H9 (cell line): ENCODE measurements at regions not wholly inside any gene's neighbourhood (a gene's known extent, or its start where the extent isn't known, plus 50 kb on each side); places are given as distances from the start of the nearest gene placed in this dataset.

Source experiments
- DNase-seq: peaks from one replicate; pipeline ENCODE4 v3.0.0-alpha.2; 2017
- H2AFZ ChIP-seq: one replicate; pipeline ENCODE4 v1.6.1; 2013; ENCODE audit warnings: mild to moderate bottlenecking, low read length, control low read depth, moderate library complexity
- H2AK5ac ChIP-seq: 2 replicates; pipeline ENCODE4 v1.6.1; 2013; ENCODE audit warnings: low read length, control low read depth, mixed read lengths; ENCODE audit not compliant: insufficient read length
- H2BK120ac ChIP-seq: one replicate; pipeline ENCODE4 v1.6.1; 2013; ENCODE audit warnings: low read depth, mild to moderate bottlenecking, low read length, control low read depth, inconsistent platforms; ENCODE audit not compliant: poor library complexity, severe bottlenecking
- H2BK12ac ChIP-seq: 2 replicates; pipeline ENCODE4 v1.6.1; 2013; ENCODE audit warnings: low read length, control low read depth, mixed read lengths, low read depth; ENCODE audit not compliant: insufficient read length
- H2BK15ac ChIP-seq: 2 replicates; pipeline ENCODE4 v1.6.1; 2013; ENCODE audit warnings: low read depth, low read length, control low read depth
- H2BK20ac ChIP-seq: one replicate; pipeline ENCODE4 v1.6.1; 2013; ENCODE audit warnings: low read depth, mild to moderate bottlenecking, low read length, control low read depth, inconsistent platforms; ENCODE audit not compliant: poor library complexity, severe bottlenecking
- H2BK5ac ChIP-seq: 2 replicates; pipeline ENCODE4 v1.6.1; 2013; ENCODE audit warnings: low read length, control low read depth, mixed read lengths; ENCODE audit not compliant: insufficient read length
- H3K14ac ChIP-seq: 2 replicates; pipeline ENCODE4 v1.6.1; 2013; ENCODE audit warnings: low read length, control low read depth; ENCODE audit not compliant: insufficient read depth
- H3K18ac ChIP-seq: 2 replicates; pipeline ENCODE4 v1.6.1; 2013; ENCODE audit warnings: low read depth, mild to moderate bottlenecking, mixed read lengths, low read length, control low read depth; ENCODE audit not compliant: insufficient read length
- H3K23ac ChIP-seq: 2 replicates; pipeline ENCODE4 v1.6.1; 2013; ENCODE audit warnings: low read length, control low read depth, mixed read lengths, low read depth; ENCODE audit not compliant: insufficient read length
- H3K23me2 ChIP-seq: 2 replicates; pipeline ENCODE4 v1.6.1; 2013; ENCODE audit warnings: low read depth, mild to moderate bottlenecking, mixed read lengths, low read length, control low read depth; ENCODE audit not compliant: insufficient read length, poor library complexity, severe bottlenecking
- H3K27ac ChIP-seq: 2 replicates; pipeline ENCODE4 v1.5.1; 2013; ENCODE audit warnings: low read length, control low read depth, mixed read lengths, low read depth; ENCODE audit not compliant: insufficient read length
- H3K27me3 ChIP-seq: 2 replicates; pipeline ENCODE4 v1.6.1; 2013; ENCODE audit warnings: low read length, control low read depth, inconsistent platforms; ENCODE audit not compliant: insufficient read depth
- H3K4ac ChIP-seq: 2 replicates; pipeline ENCODE4 v1.6.1; 2013; ENCODE audit warnings: low read depth, mild to moderate bottlenecking, control low read depth, inconsistent platforms, low read length, moderate library complexity
- H3K4me1 ChIP-seq: 2 replicates; pipeline ENCODE4 v1.6.1; 2013; ENCODE audit warnings: low read length, control low read depth, inconsistent platforms; ENCODE audit not compliant: insufficient read depth
- H3K4me2 ChIP-seq: 2 replicates; pipeline ENCODE4 v1.6.1; 2013; ENCODE audit warnings: low read length, control low read depth, mixed read lengths; ENCODE audit not compliant: insufficient read length, insufficient read depth
- H3K56ac ChIP-seq: 2 replicates; pipeline ENCODE4 v1.6.1; 2013; ENCODE audit warnings: low read depth, mild to moderate bottlenecking, mixed read lengths, low read length, control low read depth; ENCODE audit not compliant: insufficient read length
- H3K79me1 ChIP-seq: 2 replicates; pipeline ENCODE4 v1.6.1; 2013; ENCODE audit warnings: low read depth, mild to moderate bottlenecking, moderate library complexity, low read length, control low read depth, inconsistent platforms; ENCODE audit not compliant: insufficient read depth, poor library complexity, severe bottlenecking
- H3K79me2 ChIP-seq: 2 replicates; pipeline ENCODE4 v1.6.1; 2013; ENCODE audit warnings: low read length, control low read depth, inconsistent platforms; ENCODE audit not compliant: insufficient read depth
- H3K9ac ChIP-seq: 2 replicates; pipeline ENCODE4 v1.6.1; 2013; ENCODE audit warnings: low read length, control low read depth, mixed read lengths; ENCODE audit not compliant: insufficient read length; ENCODE audit errors: extremely low read depth
- H3K9me3 ChIP-seq: one replicate; pipeline ENCODE4 v1.6.1; 2013; ENCODE audit warnings: low read depth, low read length, inconsistent platforms; ENCODE audit not compliant: control insufficient read depth
- H3T11ph ChIP-seq: one replicate; pipeline ENCODE4 v1.6.1; 2013; ENCODE audit warnings: mild to moderate bottlenecking, low read length, control low read depth, inconsistent platforms
- H4K20me1 ChIP-seq: one replicate; pipeline ENCODE4 v1.6.1; 2013; ENCODE audit not compliant: control insufficient read depth, insufficient read length, insufficient read depth
- H4K5ac ChIP-seq: 2 replicates; pipeline ENCODE4 v1.6.1; 2013; ENCODE audit warnings: low read depth, mild to moderate bottlenecking, mixed read lengths, low read length, control low read depth; ENCODE audit not compliant: insufficient read length
- H4K8ac ChIP-seq: replicated peaks from 2 replicates; pipeline ENCODE4 v1.6.1; 2013; ENCODE audit warnings: low read length, control low read depth, mixed read lengths, low read depth; ENCODE audit not compliant: insufficient read length
- H4K91ac ChIP-seq: 2 replicates; pipeline ENCODE4 v1.6.1; 2013; ENCODE audit warnings: low read depth, mild to moderate bottlenecking, moderate library complexity, mixed read lengths, low read length, control low read depth; ENCODE audit not compliant: insufficient read length
- H3K27ac Mint-ChIP-seq, 3 experiments: 2 replicates in 2 of 3; 3 replicates in 1 of 3; pipeline ENCODE4 v1.8.0; 2020 to 2021; ENCODE audit warnings: mixed read lengths in 3 of 3, mild to moderate bottlenecking in 1 of 3, moderate library complexity in 1 of 3
- H3K27me3 Mint-ChIP-seq: 2 replicates; pipeline ENCODE4 v1.8.0; 2021; ENCODE audit warnings: low read depth, mild to moderate bottlenecking, moderate library complexity, mixed read lengths
- H3K36me3 Mint-ChIP-seq, 3 experiments: 2 replicates in 2 of 3; 3 replicates in 1 of 3; pipeline ENCODE4 v1.8.0; 2020 to 2021; ENCODE audit warnings: low read depth in 3 of 3, mixed read lengths in 3 of 3; ENCODE audit not compliant: insufficient read depth in 1 of 3
- H3K4me1 Mint-ChIP-seq, 2 experiments: 2 replicates each; pipeline ENCODE4 v1.8.0; 2020; ENCODE audit warnings: mixed read lengths in 2 of 2
- H3K4me3 Mint-ChIP-seq, 2 experiments: 2 replicates in 1 of 2; 3 replicates in 1 of 2; pipeline ENCODE4 v1.8.0; 2020 to 2021; ENCODE audit warnings: mild to moderate bottlenecking in 2 of 2, mixed read lengths in 2 of 2, moderate library complexity in 1 of 2
- H3K9me3 Mint-ChIP-seq, 2 experiments: 2 replicates in 1 of 2; 3 replicates in 1 of 2; pipeline ENCODE4 v1.8.0; 2020; ENCODE audit warnings: mild to moderate bottlenecking in 2 of 2, mixed read lengths in 2 of 2, moderate library complexity in 1 of 2
- WGBS: extraction: QIAGEN DNeasy Blood & Tissue Kit; methylation state at CpG from one replicate; pipeline ENCODE4 v1.1.7; 2013; ENCODE audit warnings: missing lambda C conversion rate, low lambda C conversion rate, mixed read lengths; ENCODE audit not compliant: insufficient read length; ENCODE audit errors: extremely low coverage; 5-methylcytosine and 5-hydroxymethylcytosine counted together
- TF ChIP-seq, protein P1 (sequence below): fragments of 200-600 bp; sonication (generic); conservative IDR thresholded peaks from 3 replicates; pipeline ENCODE4 v1.8.0; 2021; ENCODE audit warnings: antibody characterized with exemption, mild to moderate bottlenecking

DNA sequence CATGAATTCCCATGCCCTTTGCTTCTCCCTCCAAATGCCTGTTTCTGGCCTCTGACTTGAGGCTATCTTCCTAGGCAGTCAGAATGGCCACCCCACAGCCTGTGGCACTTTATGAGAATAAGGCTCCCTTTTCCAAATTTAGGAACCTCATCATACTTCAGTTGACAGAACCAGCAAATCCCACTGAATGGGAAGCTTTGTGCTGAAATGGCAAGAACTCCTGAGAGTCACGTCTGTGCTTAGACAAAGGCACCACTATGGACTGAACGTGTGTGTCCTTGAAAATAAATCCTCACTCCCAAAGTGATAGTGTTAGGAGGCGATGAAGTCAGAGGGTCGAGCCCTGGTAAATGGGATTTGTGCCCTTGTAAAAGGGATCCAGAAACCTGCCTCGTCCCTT, 559.9 kb upstream of the SOX11 start:
- no peak overlapping the region for H2BK12ac ChIP-seq
- H2AFZ ChIP-seq = no peak overlapping the region
- Mint-ChIP-seq H3K36me3 (peaks cover 3 to 6% (median 4%) of the 10 kb centered on the region in 3 experiments; a peak in 4 of 7 replicates), H3K27ac (no peak overlapping the region), H3K4me3 (no peak overlapping the region), H3K4me1 (peaks cover 0 to under 1% of the 10 kb centered on the region in 2 experiments; a peak in 1 of 4 replicates), H3K27me3 (no peaks in the 10 kb centered on the region), H3K9me3 (peaks cover 0 to 6% of the 10 kb centered on the region in 2 experiments; a peak in 3 of 5 replicates)
- H3K23ac ChIP-seq = no peak overlapping the region
- no peak overlapping the region for H3K9ac ChIP-seq
- no peaks in the 10 kb centered on the region for H3K79me2 ChIP-seq
- H3K4me2 ChIP-seq = no peak overlapping the region
- no CpG with 5 or more reads among the region's 5 CpGs for WGBS
- no peak overlapping the region for H3K14ac ChIP-seq
- H3K56ac ChIP-seq = no peak overlapping the region
- H3K18ac ChIP-seq = no peak overlapping the region
- no peak overlapping the region for H4K5ac ChIP-seq
- no peaks in the 10 kb centered on the region for H3K9me3 ChIP-seq
- no peak overlapping the region for H4K8ac ChIP-seq
- H3T11ph ChIP-seq = no peak overlapping the region
- H3K27me3 ChIP-seq = no peaks in the 10 kb centered on the region
- no peak overlapping the region for H2BK120ac ChIP-seq
- no peaks in the 10 kb centered on the region for H3K4me1 ChIP-seq
- no peaks in the 10 kb centered on the region for H3K23me2 ChIP-seq
- no peak overlapping the region for H2BK5ac ChIP-seq
- H2AK5ac ChIP-seq = no peak overlapping the region
- TF ChIP-seq, protein P1, sequence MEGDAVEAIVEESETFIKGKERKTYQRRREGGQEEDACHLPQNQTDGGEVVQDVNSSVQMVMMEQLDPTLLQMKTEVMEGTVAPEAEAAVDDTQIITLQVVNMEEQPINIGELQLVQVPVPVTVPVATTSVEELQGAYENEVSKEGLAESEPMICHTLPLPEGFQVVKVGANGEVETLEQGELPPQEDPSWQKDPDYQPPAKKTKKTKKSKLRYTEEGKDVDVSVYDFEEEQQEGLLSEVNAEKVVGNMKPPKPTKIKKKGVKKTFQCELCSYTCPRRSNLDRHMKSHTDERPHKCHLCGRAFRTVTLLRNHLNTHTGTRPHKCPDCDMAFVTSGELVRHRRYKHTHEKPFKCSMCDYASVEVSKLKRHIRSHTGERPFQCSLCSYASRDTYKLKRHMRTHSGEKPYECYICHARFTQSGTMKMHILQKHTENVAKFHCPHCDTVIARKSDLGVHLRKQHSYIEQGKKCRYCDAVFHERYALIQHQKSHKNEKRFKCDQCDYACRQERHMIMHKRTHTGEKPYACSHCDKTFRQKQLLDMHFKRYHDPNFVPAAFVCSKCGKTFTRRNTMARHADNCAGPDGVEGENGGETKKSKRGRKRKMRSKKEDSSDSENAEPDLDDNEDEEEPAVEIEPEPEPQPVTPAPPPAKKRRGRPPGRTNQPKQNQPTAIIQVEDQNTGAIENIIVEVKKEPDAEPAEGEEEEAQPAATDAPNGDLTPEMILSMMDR = no peak
- no peak overlapping the region for H2BK20ac ChIP-seq
- no peak overlapping the region for H4K91ac ChIP-seq
- no peaks in the 10 kb centered on the region for H3K79me1 ChIP-seq
- no peak overlapping the region for H3K27ac ChIP-seq
- no peak overlapping the region for H2BK15ac ChIP-seq
- no peak overlapping the region for H3K4ac ChIP-seq
- DNase-seq = no peak
- H4K20me1 ChIP-seq = no peaks in the 10 kb centered on the region
